H9 (cell line): ENCODE measurements at regions not wholly inside any gene's neighbourhood (a gene's known extent, or its start where the extent isn't known, plus 50 kb on each side); places are given as distances from the start of the nearest gene placed in this dataset.

ENCODE experiments used
- DNase-seq: peaks from one replicate; pipeline ENCODE4 v3.0.0-alpha.2; 2017
- H2AFZ ChIP-seq: one replicate; pipeline ENCODE4 v1.6.1; 2013; ENCODE audit warnings: mild to moderate bottlenecking, low read length, control low read depth, moderate library complexity
- H2AK5ac ChIP-seq: 2 replicates; pipeline ENCODE4 v1.6.1; 2013; ENCODE audit warnings: low read length, control low read depth, mixed read lengths; ENCODE audit not compliant: insufficient read length
- H2BK120ac ChIP-seq: one replicate; pipeline ENCODE4 v1.6.1; 2013; ENCODE audit warnings: low read depth, mild to moderate bottlenecking, low read length, control low read depth, inconsistent platforms; ENCODE audit not compliant: poor library complexity, severe bottlenecking
- H2BK12ac ChIP-seq: 2 replicates; pipeline ENCODE4 v1.6.1; 2013; ENCODE audit warnings: low read length, control low read depth, mixed read lengths, low read depth; ENCODE audit not compliant: insufficient read length
- H2BK15ac ChIP-seq: 2 replicates; pipeline ENCODE4 v1.6.1; 2013; ENCODE audit warnings: low read depth, low read length, control low read depth
- H2BK20ac ChIP-seq: one replicate; pipeline ENCODE4 v1.6.1; 2013; ENCODE audit warnings: low read depth, mild to moderate bottlenecking, low read length, control low read depth, inconsistent platforms; ENCODE audit not compliant: poor library complexity, severe bottlenecking
- H2BK5ac ChIP-seq: 2 replicates; pipeline ENCODE4 v1.6.1; 2013; ENCODE audit warnings: low read length, control low read depth, mixed read lengths; ENCODE audit not compliant: insufficient read length
- H3K14ac ChIP-seq: 2 replicates; pipeline ENCODE4 v1.6.1; 2013; ENCODE audit warnings: low read length, control low read depth; ENCODE audit not compliant: insufficient read depth
- H3K18ac ChIP-seq: 2 replicates; pipeline ENCODE4 v1.6.1; 2013; ENCODE audit warnings: low read depth, mild to moderate bottlenecking, mixed read lengths, low read length, control low read depth; ENCODE audit not compliant: insufficient read length
- H3K23ac ChIP-seq: 2 replicates; pipeline ENCODE4 v1.6.1; 2013; ENCODE audit warnings: low read length, control low read depth, mixed read lengths, low read depth; ENCODE audit not compliant: insufficient read length
- H3K23me2 ChIP-seq: 2 replicates; pipeline ENCODE4 v1.6.1; 2013; ENCODE audit warnings: low read depth, mild to moderate bottlenecking, mixed read lengths, low read length, control low read depth; ENCODE audit not compliant: insufficient read length, poor library complexity, severe bottlenecking
- H3K27ac ChIP-seq: 2 replicates; pipeline ENCODE4 v1.5.1; 2013; ENCODE audit warnings: low read length, control low read depth, mixed read lengths, low read depth; ENCODE audit not compliant: insufficient read length
- H3K27me3 ChIP-seq: 2 replicates; pipeline ENCODE4 v1.6.1; 2013; ENCODE audit warnings: low read length, control low read depth, inconsistent platforms; ENCODE audit not compliant: insufficient read depth
- H3K4ac ChIP-seq: 2 replicates; pipeline ENCODE4 v1.6.1; 2013; ENCODE audit warnings: low read depth, mild to moderate bottlenecking, control low read depth, inconsistent platforms, low read length, moderate library complexity
- H3K4me1 ChIP-seq: 2 replicates; pipeline ENCODE4 v1.6.1; 2013; ENCODE audit warnings: low read length, control low read depth, inconsistent platforms; ENCODE audit not compliant: insufficient read depth
- H3K4me2 ChIP-seq: 2 replicates; pipeline ENCODE4 v1.6.1; 2013; ENCODE audit warnings: low read length, control low read depth, mixed read lengths; ENCODE audit not compliant: insufficient read length, insufficient read depth
- H3K56ac ChIP-seq: 2 replicates; pipeline ENCODE4 v1.6.1; 2013; ENCODE audit warnings: low read depth, mild to moderate bottlenecking, mixed read lengths, low read length, control low read depth; ENCODE audit not compliant: insufficient read length
- H3K79me1 ChIP-seq: 2 replicates; pipeline ENCODE4 v1.6.1; 2013; ENCODE audit warnings: low read depth, mild to moderate bottlenecking, moderate library complexity, low read length, control low read depth, inconsistent platforms; ENCODE audit not compliant: insufficient read depth, poor library complexity, severe bottlenecking
- H3K79me2 ChIP-seq: 2 replicates; pipeline ENCODE4 v1.6.1; 2013; ENCODE audit warnings: low read length, control low read depth, inconsistent platforms; ENCODE audit not compliant: insufficient read depth
- H3K9ac ChIP-seq: 2 replicates; pipeline ENCODE4 v1.6.1; 2013; ENCODE audit warnings: low read length, control low read depth, mixed read lengths; ENCODE audit not compliant: insufficient read length; ENCODE audit errors: extremely low read depth
- H3K9me3 ChIP-seq: one replicate; pipeline ENCODE4 v1.6.1; 2013; ENCODE audit warnings: low read depth, low read length, inconsistent platforms; ENCODE audit not compliant: control insufficient read depth
- H3T11ph ChIP-seq: one replicate; pipeline ENCODE4 v1.6.1; 2013; ENCODE audit warnings: mild to moderate bottlenecking, low read length, control low read depth, inconsistent platforms
- H4K20me1 ChIP-seq: one replicate; pipeline ENCODE4 v1.6.1; 2013; ENCODE audit not compliant: control insufficient read depth, insufficient read length, insufficient read depth
- H4K5ac ChIP-seq: 2 replicates; pipeline ENCODE4 v1.6.1; 2013; ENCODE audit warnings: low read depth, mild to moderate bottlenecking, mixed read lengths, low read length, control low read depth; ENCODE audit not compliant: insufficient read length
- H4K8ac ChIP-seq: replicated peaks from 2 replicates; pipeline ENCODE4 v1.6.1; 2013; ENCODE audit warnings: low read length, control low read depth, mixed read lengths, low read depth; ENCODE audit not compliant: insufficient read length
- H4K91ac ChIP-seq: 2 replicates; pipeline ENCODE4 v1.6.1; 2013; ENCODE audit warnings: low read depth, mild to moderate bottlenecking, moderate library complexity, mixed read lengths, low read length, control low read depth; ENCODE audit not compliant: insufficient read length
- H3K27ac Mint-ChIP-seq, 3 experiments: 2 replicates in 2 of 3; 3 replicates in 1 of 3; pipeline ENCODE4 v1.8.0; 2020 to 2021; ENCODE audit warnings: mixed read lengths in 3 of 3, mild to moderate bottlenecking in 1 of 3, moderate library complexity in 1 of 3
- H3K27me3 Mint-ChIP-seq: 2 replicates; pipeline ENCODE4 v1.8.0; 2021; ENCODE audit warnings: low read depth, mild to moderate bottlenecking, moderate library complexity, mixed read lengths
- H3K36me3 Mint-ChIP-seq, 3 experiments: 2 replicates in 2 of 3; 3 replicates in 1 of 3; pipeline ENCODE4 v1.8.0; 2020 to 2021; ENCODE audit warnings: low read depth in 3 of 3, mixed read lengths in 3 of 3; ENCODE audit not compliant: insufficient read depth in 1 of 3
- H3K4me1 Mint-ChIP-seq, 2 experiments: 2 replicates each; pipeline ENCODE4 v1.8.0; 2020; ENCODE audit warnings: mixed read lengths in 2 of 2
- H3K4me3 Mint-ChIP-seq, 2 experiments: 2 replicates in 1 of 2; 3 replicates in 1 of 2; pipeline ENCODE4 v1.8.0; 2020 to 2021; ENCODE audit warnings: mild to moderate bottlenecking in 2 of 2, mixed read lengths in 2 of 2, moderate library complexity in 1 of 2
- H3K9me3 Mint-ChIP-seq, 2 experiments: 2 replicates in 1 of 2; 3 replicates in 1 of 2; pipeline ENCODE4 v1.8.0; 2020; ENCODE audit warnings: mild to moderate bottlenecking in 2 of 2, mixed read lengths in 2 of 2, moderate library complexity in 1 of 2
- WGBS: extraction: QIAGEN DNeasy Blood & Tissue Kit; methylation state at CpG from one replicate; pipeline ENCODE4 v1.1.7; 2013; ENCODE audit warnings: missing lambda C conversion rate, low lambda C conversion rate, mixed read lengths; ENCODE audit not compliant: insufficient read length; ENCODE audit errors: extremely low coverage; 5-methylcytosine and 5-hydroxymethylcytosine counted together
- TF ChIP-seq, protein P1 (sequence below): fragments of 200-600 bp; sonication (generic); conservative IDR thresholded peaks from 3 replicates; pipeline ENCODE4 v1.8.0; 2021; ENCODE audit warnings: antibody characterized with exemption, mild to moderate bottlenecking

DNA sequence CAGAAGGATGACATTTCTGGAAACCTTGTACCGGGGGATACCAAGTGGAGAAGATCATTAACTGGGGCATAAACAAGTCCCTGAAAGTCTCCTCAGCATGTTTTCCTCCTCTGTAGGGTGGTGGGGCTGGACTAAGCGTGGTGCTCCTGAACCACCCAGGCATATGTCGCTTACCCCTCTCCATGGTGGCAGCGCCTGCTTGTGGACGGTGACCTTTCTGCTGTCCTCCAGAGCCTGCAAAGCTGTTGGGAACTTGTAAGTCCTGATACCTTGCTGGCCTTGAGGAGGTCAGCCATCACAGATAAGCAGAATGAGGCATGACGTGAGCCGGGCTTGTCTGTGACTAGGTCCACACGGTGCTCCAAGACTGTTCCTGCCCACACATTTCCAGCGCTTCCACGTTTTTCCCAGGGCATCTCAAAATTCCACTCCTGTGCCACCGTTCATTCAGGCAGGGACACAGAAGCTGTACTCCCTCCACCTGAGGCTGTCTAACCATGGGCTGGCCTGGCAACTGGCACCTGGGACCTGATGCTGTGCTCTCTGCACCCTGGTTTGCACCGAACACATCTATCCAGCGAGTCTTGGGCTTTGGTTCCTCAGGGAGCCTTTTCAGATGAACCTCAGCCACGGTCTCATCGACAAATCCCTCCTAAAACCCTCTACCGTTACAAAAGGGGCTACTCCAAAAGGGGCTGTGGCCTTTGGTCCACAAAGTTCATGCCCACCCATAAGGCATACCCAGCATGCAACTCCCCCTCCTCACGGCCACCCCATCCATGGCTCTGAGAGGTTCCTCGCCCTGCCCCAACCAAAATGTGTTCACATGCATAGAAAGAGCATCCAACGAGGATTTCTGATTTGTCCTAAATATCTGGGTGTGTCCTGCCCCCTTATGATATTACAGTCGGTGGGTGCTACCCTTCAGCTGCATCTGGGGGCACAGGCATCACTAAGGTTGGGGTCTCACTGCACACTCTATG lies 199.6 kb upstream of the DIO3 start:
- DNase-seq = no peak
- no peak overlapping the region for H2BK15ac ChIP-seq
- H4K5ac ChIP-seq = no peak overlapping the region
- H3K18ac ChIP-seq = no peak overlapping the region
- no peak overlapping the region for H2BK120ac ChIP-seq
- no peak overlapping the region for H3K4me2 ChIP-seq
- no peaks in the 10 kb centered on the region for H3K27me3 ChIP-seq
- no peak overlapping the region for H3K9ac ChIP-seq
- Mint-ChIP-seq H3K4me3 (no peak overlapping the region), H3K9me3 (peaks cover 0 to 3% of the 10 kb centered on the region in 2 experiments; a peak in 1 of 5 replicates), H3K36me3 (no peaks in the 10 kb centered on the region; a peak in 1 of 7 replicates), H3K27ac (peak overlapping the region in 1 of 3 experiments; percentile 7; a peak in 1 of 7 replicates), H3K27me3 (peaks cover 4% of the 10 kb centered on the region), H3K4me1 (peaks cover 3 to 24% of the 10 kb centered on the region in 2 experiments)
- H4K20me1 ChIP-seq = no peaks in the 10 kb centered on the region
- whole genome bisulfite sequencing = no CpG with 5 or more reads among the region's 20 CpGs
- H3K23me2 ChIP-seq = no peaks in the 10 kb centered on the region
- no peaks in the 10 kb centered on the region for H3K79me1 ChIP-seq
- H3K27ac ChIP-seq = no peak overlapping the region
- H3K79me2 ChIP-seq = no peaks in the 10 kb centered on the region
- no peaks in the 10 kb centered on the region for H3K4me1 ChIP-seq
- no peak overlapping the region for H2BK20ac ChIP-seq
- H2AFZ ChIP-seq = no peak overlapping the region
- H2BK5ac ChIP-seq = no peak overlapping the region
- no peak overlapping the region for H3K4ac ChIP-seq
- no peak overlapping the region for H3K23ac ChIP-seq
- no peaks in the 10 kb centered on the region for H3K9me3 ChIP-seq
- no peak overlapping the region for H4K91ac ChIP-seq
- H4K8ac ChIP-seq = no peak overlapping the region
- no peak overlapping the region for H2BK12ac ChIP-seq
- H3K56ac ChIP-seq = no peak overlapping the region
- no peak overlapping the region for H3T11ph ChIP-seq
- TF ChIP-seq, protein P1, sequence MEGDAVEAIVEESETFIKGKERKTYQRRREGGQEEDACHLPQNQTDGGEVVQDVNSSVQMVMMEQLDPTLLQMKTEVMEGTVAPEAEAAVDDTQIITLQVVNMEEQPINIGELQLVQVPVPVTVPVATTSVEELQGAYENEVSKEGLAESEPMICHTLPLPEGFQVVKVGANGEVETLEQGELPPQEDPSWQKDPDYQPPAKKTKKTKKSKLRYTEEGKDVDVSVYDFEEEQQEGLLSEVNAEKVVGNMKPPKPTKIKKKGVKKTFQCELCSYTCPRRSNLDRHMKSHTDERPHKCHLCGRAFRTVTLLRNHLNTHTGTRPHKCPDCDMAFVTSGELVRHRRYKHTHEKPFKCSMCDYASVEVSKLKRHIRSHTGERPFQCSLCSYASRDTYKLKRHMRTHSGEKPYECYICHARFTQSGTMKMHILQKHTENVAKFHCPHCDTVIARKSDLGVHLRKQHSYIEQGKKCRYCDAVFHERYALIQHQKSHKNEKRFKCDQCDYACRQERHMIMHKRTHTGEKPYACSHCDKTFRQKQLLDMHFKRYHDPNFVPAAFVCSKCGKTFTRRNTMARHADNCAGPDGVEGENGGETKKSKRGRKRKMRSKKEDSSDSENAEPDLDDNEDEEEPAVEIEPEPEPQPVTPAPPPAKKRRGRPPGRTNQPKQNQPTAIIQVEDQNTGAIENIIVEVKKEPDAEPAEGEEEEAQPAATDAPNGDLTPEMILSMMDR = no peak
- no peak overlapping the region for H2AK5ac ChIP-seq
- H3K14ac ChIP-seq = no peak overlapping the region
